C4-2B (cell line): ENCODE measurements at regions not wholly inside any gene's neighbourhood (a gene's known extent, or its start where the extent isn't known, plus 50 kb on each side); places are given as distances from the start of the nearest gene placed in this dataset.

Experiments used
- ZFX ChIP-seq: fragments of 450-650 bp; IDR thresholded peaks from 2 replicates; pipeline ENCODE4 v1.6.1; 2017
- TF ChIP-seq, protein P1 (sequence below): fragments of 450-650 bp; conservative IDR thresholded peaks from 2 replicates; pipeline ENCODE4 v1.5.1; 2017; ENCODE audit warnings: mild to moderate bottlenecking

DNA sequence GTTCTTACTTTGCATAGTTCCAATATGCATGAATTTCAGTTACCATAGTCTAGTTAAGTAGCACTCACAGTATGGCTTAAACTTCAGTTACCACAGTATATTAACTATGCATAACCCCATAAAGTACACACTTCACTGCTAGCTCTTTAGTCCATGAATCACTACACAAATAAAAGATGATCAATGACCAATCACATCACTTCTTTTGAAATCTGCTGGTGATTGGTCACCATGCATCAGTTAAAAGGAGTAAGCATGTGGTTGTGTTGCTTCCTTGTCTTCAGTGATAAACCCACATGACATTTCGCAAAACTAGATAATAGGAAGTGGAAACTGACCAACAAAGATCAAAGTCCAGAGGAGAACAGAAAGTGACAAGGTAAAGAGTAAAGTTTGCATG, 79.0 kb downstream of the TAF11L14 start:
- TF ChIP-seq, protein P1, sequence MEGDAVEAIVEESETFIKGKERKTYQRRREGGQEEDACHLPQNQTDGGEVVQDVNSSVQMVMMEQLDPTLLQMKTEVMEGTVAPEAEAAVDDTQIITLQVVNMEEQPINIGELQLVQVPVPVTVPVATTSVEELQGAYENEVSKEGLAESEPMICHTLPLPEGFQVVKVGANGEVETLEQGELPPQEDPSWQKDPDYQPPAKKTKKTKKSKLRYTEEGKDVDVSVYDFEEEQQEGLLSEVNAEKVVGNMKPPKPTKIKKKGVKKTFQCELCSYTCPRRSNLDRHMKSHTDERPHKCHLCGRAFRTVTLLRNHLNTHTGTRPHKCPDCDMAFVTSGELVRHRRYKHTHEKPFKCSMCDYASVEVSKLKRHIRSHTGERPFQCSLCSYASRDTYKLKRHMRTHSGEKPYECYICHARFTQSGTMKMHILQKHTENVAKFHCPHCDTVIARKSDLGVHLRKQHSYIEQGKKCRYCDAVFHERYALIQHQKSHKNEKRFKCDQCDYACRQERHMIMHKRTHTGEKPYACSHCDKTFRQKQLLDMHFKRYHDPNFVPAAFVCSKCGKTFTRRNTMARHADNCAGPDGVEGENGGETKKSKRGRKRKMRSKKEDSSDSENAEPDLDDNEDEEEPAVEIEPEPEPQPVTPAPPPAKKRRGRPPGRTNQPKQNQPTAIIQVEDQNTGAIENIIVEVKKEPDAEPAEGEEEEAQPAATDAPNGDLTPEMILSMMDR: no peak
- TF ChIP-seq ZFX: no peak
